ENCODE measurements at regions not wholly inside any gene's neighbourhood (a gene's known extent, or its start where the extent isn't known, plus 50 kb on each side); places are given as distances from the start of the nearest gene placed in this dataset.
"Not testable (repeated sequence)": the region's sequence is repeated elsewhere in the genome, so short reads cannot be mapped to it uniquely, and the experiment has no call there.

DNA sequence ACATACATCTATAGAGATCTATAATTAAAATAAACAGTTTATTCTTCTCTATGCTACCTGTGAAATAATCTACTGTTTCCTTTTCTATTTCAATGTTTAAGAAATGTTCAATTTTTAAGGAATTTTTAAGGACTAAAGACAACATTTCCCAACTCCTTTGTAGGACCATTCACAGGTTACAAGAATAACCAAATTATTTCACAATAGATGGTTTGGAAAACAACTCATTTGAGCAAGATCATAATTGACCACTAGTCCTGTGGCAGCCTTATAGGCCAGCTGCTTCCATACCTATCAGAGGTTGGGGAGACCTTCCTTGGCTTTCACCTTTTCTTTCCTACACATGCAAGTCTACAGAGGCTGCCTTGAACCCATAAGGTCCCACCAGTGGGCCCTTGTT, 193.7 kb downstream of the TTC39B start:
- no peak for DNase-seq (ENCODE audit: low read depth, low spot score)

DNA sequence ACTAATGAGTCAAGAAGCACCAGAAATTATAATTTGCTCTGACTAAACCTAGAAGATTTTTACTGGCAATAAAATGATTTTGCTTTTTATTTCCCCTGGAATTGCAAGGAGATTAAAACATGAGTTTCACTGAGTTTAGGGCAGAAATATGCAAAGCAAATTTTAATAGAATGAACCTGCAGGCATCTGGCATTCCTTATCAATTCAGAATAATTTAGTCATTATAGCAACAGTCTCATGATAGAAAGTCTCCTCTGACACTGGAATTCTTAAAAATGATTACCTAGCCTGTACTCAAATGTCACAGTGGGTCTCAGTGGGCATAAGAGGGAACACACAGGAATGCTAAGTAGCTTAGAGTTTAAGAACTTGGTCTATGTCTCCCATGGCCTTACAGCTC, 195.9 kb downstream of the TTC39B start:
- DNase-seq (ENCODE audit: low read depth, low spot score): no peak

GRCh38 chr9:15104826-15105420, 194.7 kb upstream of the FREM1 start:
- DNase-seq (ENCODE audit: low read depth, low spot score): no peak

DNA sequence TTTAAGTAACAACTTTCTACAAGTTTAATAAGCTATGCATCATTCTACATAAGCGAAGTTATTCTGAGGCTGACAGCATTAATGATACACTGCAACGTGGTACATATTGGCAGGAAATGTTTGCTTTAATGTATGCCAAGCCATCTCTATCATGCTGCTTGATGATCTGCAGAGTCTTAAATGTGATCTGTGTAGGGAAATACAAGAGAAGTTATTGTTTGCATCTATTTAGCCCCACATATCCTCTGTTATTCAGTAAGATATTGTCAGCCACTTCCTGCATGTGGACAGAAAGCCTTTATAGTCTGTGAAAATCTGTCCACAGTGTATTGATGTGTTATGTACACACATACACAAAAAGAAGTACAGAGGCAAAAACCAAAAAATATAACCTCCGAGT, 193.1 kb upstream of the FREM1 start:
- DNase-seq (ENCODE audit: low read depth, low spot score): no peak

- DNase-seq (ENCODE audit: low read depth, low spot score): no peak
Measured at GRCh38 chr9:15101095-15101494, 190.9 kb upstream of the FREM1 start.

DNA sequence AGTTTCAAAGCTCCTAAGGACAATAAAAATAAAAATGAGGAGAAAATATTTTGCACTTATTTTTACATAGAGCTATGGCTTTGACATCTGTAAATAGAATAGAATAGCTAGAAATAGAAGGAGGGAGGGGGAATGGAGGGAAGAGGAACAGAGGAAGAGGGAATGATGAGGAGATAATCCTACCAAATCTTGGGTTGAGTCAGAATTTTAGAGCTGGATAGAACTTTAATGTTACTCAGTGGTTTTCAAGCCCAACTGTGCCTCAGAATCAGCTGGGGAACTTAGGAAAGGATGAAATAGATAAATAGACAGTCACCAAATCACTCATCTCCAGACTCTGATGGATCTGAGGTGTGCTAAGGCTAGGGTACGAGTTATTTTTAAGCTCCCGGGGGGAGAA, 190.3 kb upstream of the FREM1 start:
- no peak for DNase-seq (ENCODE audit: low read depth, low spot score)

DNA sequence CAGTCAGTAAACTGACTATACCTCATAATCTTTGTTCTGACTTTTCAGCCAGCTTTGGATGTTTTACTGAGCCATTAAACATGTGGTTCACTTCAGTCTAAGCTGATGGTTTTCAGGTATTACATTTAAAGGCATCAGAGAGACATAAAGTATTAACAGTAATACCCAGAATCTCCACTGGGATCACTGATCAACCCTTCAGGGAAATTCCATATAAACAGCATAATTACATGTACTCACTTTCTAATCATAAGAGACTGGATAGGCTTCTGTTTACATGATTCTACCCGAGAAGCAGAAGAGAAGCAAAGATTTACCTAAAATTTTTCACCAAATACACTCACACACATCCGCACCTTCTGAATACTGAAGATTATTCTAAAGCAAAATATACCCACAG, 186.7 kb upstream of the FREM1 start:
- no peak for DNase-seq (ENCODE audit: low read depth, low spot score)

DNA sequence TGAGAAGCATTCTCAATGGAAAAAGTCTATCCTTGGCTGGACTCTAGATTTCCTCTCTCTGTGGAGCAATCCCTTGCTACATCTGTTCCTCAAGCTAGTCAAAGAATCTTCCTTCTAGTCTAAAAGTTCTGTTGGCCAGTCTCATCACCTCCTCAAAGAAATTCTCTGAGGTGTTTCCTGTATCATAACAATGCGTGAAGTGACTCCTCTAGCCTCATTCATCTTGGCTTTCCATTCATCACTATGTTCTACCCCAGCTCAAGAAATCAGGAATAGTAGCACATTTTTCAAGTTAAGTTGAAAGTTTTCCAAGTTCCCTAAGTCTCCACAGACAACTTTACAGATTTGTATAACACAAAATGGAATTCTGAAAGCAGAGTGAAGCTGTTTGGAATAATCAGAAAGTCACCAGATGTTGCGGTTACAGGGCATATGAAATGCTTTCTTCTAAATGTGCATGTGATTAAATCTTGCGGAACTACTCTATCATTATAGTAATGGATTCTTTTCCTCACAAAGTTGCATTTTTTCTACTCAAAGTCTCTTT, 176.6 kb upstream of the FREM1 start:
- DNase-seq (ENCODE audit: low read depth, low spot score): no peak

GRCh38 chr9:15086156-15086763, 176.0 kb upstream of the FREM1 start:
- no peak for DNase-seq (ENCODE audit: low read depth, low spot score)

DNA sequence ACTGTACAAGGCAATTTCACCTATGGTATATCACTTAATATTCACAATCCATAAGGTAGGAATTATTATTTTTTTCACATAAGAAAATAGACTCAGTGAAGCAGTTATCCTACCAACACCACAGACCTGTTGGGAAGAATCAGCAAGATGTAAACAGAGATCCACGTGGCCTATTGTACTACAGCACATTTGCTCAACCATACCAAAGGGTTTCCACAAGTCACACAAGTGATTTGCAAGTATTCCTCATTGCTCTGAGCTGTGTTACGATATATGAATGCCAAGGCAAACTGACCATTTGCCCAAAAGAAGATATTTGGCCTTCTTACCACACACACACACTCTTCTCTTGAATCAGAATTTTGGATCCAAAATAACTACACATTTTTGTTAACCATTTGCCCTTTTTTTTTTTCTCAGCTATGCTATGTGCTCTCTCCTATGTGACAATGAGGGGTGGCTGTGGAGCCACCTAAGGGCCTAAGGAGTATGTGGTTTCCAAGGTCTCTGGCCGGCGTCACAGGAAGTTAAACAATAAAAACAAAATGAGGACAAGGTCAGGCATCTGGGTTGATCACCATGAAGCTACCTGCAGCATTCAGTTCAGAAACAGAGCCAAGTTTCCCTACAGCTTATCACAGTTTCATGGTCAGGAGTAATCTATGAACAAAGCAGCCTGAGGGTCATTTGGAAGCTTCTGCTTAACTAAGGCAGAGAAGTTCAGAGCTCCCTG, 171.0 kb upstream of the FREM1 start:
- no peak for DNase-seq (ENCODE audit: low read depth, low spot score)

- DNase-seq (ENCODE audit: low read depth, low spot score): no peak
Measured at GRCh38 chr9:15080401-15080800, 170.2 kb upstream of the FREM1 start.

DNA sequence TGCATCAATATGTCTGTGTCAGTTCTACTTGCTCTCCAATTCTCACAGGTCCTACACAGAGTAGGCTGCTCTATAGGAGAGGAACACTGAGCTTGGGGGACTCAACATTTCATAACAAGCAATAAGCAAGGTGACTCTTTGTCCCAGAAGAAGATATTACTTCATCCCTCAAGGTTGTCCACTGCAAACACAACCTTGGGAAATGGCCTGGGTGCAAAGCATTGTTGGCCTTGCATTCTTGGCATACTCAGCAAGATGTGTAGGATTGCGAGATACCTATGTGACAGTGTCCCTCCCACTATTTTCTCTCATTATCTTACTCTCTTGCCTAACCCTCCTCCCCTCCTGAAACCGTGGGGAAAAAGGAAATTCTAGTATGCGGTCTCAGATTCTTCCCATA, 169.8 kb upstream of the FREM1 start:
- no peak for DNase-seq (ENCODE audit: low read depth, low spot score)

- DNase-seq (ENCODE audit: low read depth, low spot score): no peak
Measured at GRCh38 chr9:15077946-15078729, 167.9 kb upstream of the FREM1 start.

DNA sequence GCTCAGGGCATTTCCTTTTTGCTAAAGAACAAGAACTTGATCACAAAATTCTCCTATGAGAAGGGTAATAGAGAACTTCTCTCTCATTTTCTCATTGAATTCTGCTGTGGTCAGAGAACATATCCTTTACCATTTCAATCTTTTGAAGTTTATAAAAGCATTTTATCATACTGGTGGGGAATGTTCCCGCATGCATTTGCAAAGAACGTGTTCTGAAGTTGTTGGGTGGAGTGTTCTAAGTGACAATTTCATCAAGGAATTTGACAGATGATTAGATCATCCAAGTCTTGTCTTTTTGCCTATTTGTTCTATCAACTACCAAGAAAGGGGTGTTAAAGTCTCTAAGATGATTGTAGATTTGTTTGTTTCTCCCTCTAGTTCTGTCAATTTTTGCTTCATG, 163.4 kb upstream of the FREM1 start:
- no peak for DNase-seq (ENCODE audit: low read depth, low spot score)

DNA sequence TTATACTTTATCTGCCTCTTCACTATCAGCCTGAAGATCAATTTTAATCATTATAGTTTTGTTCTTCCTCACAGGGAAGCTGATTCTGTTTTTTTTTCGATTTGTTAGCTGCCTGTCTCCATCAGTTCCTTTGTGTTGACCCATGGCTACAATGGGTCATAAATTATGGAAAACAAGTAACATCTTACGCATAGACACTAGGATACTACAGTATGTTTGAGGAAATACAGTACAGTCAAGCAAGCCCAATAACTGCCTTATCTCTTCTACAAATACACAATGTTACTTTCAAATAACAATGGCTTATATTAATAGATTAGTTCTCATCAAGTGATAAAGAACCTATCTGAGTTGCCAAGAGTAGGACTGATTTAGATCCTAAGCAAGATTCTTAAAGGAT, 160.5 kb upstream of the FREM1 start:
- no peak for DNase-seq (ENCODE audit: low read depth, low spot score)

DNA sequence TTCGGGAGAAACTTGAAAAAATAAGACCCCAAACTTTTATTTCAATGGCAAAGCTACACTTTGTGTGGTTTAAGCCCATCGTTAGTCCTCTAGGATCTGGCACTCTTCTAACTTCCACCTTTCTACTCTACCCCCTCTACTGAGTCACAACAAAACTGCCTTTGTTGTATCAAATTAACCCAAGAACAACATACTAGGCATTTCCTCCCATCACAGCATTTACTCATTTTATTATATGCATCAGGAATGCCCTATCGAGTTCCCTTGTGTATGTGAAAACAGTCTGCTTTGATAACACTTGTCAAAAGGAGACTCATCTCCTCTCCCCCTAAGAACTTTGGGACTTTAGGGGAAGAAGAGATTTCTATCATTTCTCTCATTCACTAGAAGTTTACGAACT, 158.9 kb upstream of the FREM1 start:
- no peak for DNase-seq (ENCODE audit: low read depth, low spot score)

GRCh38 chr9:15068261-15068660, 158.0 kb upstream of the FREM1 start:
- no peak for DNase-seq (ENCODE audit: low read depth, low spot score)

DNA sequence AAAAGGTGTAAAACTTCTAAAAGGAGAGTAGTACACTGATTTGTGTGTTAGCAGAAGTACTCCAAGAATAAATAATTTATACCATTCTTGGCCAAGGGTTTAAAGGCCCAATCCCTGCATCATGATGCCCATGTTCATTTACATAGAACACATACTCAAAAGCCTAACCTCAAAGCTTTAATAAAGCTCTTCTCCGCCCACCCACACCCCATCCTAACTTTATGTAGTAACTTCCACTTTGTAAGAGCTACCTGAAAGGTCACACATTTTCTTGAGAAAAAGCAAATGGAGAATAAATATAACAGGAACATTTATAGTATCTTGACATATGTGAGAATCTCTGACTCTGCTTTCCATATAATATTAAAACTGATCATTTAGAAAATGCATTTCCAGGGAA, 148.8 kb upstream of the FREM1 start:
- DNase-seq (ENCODE audit: low read depth, low spot score): no peak

DNA sequence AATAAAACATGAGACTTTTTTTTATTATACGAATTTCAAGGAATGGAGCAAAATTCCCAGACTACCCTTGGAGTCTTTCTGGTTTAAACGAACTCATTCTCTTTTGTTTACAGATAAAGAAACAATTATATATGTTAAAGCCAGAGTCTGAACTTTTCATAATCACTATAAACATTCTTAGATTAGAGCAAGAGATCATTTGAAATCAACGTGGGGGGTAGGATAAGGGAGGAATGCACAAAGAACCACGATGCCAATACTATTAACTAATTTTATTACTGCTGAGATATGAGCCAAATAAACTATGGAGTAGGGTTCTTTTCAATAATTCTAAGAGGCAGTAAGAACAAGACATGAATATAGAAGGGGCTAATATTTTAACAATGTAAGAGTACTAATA, 148.0 kb upstream of the FREM1 start:
- no peak for DNase-seq (ENCODE audit: low read depth, low spot score)

DNA sequence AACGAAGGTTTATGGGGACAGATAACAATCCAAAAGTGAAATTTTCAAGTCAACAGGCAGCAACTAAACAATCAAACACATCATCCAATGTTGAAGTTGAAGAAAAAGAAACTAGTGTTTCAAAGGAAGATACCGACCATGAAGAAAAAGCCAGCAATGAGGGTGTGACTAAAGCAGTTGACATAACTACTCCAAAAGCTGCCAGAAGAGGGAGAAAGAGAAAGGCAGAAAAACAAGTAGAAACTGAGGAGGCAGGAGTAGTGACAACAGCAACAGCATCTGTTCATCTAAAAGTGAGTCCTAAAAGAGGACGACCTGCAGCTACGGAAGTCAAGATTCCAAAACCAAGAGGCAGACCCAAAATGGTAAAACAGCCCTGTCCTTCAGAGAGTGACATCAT, 145.1 kb upstream of the FREM1 start:
- not testable (repeated sequence) for DNase-seq (ENCODE audit: low read depth, low spot score)

GRCh38 chr9:15048772-15049171, 138.5 kb upstream of the FREM1 start:
- no peak for DNase-seq (ENCODE audit: low read depth, low spot score)

DNA sequence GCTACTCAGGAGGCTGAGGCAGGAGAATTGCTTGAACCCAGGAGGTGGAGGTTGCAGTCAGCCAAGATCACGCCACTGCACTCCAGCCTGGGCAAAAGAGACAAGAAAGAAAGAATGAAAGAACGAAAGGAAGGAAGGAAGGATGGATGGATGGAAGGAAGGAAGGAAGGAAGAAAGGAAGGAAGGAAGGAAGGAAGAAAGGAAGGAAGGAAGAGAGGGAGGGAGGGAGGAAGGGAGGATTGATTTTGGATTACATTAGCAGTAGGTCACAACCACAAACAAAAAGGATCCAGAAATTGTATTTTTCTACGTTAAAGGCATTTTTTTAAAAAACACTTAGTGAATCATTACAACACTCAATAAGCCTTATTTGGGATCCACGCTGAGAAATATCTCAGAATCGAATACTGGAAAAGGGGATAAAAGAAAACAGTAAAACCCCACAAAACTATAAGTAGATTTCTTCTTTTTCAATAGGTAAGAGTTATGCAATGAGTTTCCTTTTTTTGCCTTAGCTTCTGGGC, 136.9 kb upstream of the FREM1 start:
- DNase-seq (ENCODE audit: low read depth, low spot score): no peak
